ENCODE measurements at regions not wholly inside any gene's neighbourhood (a gene's known extent, or its start where the extent isn't known, plus 50 kb on each side); places are given as distances from the start of the nearest gene placed in this dataset.
"Not testable (repeated sequence)": the region's sequence is repeated elsewhere in the genome, so short reads cannot be mapped to it uniquely, and the experiment has no call there.

DNA sequence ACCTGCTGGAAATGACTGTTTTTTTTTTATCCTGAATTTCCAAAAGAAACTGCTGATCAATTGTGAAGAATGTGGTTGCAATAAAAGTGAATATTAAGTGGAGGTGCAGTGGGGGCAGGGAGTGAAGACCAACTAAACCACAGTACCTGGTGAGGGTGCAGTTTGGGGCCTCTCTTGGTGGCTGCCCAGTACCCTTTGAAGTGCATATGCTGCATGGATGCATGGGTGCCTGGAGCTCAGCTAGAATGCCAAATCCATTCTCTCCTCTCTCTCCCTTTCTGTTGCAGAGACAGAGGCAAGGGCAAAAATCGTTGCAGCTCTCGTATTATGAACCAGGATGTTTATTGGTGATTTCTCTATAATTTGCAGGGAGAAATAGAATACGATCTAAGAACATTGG is 420.5 kb upstream of the ONECUT1 start:
- DNase-seq, result no peak

DNA sequence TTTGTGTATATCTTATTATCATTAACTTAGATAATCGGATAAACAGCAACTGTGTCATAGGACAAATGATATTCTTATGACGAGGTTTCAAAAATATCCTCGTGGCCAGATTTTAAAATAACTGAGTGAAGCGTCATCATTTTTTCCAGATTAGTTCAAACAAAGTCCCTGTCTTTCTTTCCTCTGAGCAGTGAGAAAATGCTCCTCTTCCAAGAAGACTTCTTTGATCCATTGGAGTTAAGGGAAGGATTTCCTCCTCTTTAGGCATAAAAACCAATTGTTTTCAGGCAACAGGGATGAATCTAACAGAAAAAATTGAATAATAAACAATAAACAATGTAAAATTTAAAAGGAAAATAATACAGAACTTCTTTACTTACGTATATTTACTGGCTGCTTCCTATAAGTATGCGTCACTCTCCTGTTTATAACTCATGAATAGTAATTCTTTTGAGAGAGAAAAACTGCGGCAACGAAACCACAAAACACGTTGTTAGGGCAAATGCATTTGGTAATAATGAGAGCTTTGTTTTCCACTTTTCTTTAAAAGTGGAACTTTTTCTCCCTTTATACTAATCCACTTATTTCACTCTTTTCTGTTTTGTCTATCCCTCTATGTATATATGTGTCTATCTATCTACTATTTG is 419.4 kb upstream of the ONECUT1 start:
- no peak for DNase-seq

DNA sequence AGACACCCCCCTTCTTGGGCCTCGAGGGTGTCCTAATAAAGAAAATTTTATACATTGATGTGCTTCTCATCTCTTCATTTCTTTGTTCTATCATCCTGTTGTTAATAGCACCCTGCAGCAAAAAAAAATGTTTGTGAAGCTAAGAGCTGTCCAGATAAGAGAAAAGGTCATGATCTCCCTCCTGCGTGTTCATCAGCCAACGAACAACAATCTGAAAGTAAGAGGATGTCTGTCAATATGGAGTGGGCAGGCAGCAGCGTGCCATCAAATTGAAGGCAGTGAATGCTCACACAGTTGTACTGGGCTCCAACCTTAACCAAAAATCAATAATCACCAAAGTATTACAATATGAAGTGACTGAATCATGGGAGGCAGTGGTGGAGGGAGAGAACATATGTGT is 418.6 kb upstream of the ONECUT1 start:
- DNase-seq, result no peak

DNA sequence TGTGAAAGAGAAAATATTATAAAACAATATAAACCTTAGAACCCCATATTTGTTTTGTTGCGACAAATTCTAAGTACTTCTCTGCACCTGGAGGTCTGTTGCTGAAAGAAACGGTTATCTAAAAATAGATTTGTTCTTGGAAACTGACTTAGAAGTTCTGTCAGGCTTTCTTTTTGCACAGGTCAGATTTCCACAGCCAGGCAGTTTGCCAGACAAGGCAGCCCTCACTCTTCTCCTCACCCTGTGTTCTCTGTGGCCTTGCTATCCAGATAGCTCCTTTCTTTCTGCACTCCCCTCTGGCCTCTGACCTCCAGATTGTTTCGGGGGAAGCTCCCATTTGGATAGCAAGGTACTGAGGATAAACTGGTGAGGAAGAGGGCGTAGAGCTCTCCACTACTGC is 413.3 kb upstream of the ONECUT1 start:
- DNase-seq, result peak; percentile 16

DNA sequence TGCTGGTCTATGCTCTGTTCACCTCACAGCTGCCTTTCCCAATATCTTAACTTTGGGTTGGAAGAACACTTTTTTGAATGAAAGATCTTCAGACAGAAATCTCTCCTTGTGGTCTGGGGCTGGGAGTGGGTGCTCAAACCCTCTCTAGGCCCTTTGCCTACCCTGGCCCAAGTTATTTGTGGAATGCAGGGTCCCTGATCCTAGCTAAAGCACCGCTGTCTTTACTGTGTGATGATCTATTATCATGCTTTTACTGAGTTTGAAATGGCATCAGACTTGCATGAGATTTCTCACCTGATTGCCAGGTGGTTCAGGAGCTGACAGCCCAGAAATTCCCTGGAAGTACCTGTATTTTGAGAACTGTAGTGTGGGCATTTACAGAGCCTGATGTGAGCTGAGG is 412.7 kb upstream of the ONECUT1 start:
- DNase-seq, result no peak

DNA sequence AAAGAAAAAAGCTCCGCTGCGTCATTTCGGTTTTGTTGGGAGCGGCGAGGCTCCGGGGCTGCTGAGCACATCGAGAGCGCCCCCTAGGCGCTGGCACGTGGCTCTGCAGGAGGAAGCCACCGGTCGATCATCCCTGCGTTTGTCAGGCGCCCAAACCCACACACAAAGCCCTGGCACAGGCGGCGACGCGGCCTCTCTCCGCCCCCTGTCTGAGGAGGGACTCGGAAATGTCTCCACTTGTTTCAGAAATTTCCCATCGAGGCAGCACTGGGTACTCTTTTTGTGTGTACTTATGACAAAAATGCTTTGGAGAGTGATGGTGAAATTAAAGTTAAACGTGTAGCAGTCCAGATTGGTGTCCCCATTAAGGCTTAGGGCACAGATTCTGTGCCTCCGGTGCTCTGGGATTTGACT is 407.3 kb upstream of the ONECUT1 start:
- DNase-seq, result peak; percentile 62

DNA sequence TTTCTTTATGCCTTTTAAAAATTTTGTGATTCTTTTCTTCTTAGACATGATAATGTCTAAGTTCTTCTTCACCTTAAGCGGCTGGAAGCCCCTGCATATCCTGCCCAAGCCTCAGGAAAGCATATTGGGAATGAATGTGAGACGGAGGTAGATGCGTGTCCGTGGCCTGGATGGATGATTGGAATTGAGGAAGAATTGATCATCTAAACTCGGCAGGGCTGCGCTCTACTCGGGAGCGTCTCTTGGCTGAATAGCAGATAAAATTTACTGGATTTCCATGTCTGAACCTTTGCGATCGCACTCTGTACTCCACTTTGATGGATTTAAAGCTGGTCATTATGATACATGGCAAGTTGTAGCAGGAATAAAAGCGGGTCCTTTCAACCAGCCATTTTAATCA is 406.7 kb upstream of the ONECUT1 start:
- DNase-seq, result no peak

DNA sequence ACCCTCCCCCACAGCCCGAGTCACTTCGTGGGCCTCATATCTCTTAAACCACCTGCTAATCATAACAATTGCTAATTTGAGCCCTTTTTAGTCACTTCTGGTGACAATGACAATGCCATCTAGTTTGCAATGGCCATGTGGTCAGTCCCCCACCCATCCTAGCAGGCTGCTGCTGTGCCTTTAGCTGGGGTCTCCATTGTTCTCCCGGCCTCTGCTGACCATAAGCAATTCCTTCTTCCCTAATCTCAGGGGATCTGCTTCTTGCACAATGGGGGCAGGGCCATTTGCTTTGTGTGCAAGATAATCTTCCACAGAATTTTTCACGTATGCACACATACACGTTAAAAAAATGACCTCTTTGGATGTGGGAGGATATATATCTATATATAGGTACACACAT is 406.1 kb upstream of the ONECUT1 start:
- no peak for DNase-seq

DNA sequence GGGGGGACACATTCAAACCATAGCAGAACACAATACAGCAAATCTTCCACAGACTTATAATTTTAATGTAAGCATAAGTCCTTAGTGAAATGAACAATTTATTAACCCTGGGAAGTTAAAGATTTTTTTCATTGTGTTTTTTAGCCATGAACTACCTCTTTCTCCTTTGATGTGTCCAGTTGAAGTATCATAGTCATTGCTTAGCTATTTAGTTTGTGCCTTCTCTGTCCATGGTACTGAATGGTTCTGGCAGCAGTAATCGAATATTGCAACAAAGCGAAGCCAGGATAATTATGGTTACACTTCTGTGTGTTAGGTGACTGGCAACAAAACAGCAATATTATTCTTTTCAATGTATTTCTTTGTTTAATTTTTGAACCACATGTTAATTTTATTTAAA is 403.0 kb upstream of the ONECUT1 start:
- DNase-seq, result peak; percentile 45

DNA sequence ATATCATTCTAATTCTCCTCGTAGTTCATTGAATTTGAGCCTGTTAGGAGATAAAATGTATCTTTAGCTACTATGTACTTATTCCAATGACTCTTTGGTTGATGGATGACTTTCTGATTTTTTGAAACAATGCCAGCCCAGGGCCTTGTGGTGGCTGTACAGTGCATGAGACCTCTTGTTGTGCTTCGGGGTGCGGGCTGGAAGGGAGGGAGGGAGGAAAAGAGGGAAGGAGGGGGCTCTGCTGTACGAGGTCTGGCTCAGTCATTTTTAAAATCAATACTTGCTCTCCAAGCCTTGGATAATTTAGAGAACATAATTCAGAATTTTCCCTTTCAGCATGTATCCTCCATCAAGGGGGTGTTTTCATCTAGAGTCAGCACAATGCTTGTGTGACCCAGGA is 399.7 kb upstream of the ONECUT1 start:
- no peak for DNase-seq

DNA sequence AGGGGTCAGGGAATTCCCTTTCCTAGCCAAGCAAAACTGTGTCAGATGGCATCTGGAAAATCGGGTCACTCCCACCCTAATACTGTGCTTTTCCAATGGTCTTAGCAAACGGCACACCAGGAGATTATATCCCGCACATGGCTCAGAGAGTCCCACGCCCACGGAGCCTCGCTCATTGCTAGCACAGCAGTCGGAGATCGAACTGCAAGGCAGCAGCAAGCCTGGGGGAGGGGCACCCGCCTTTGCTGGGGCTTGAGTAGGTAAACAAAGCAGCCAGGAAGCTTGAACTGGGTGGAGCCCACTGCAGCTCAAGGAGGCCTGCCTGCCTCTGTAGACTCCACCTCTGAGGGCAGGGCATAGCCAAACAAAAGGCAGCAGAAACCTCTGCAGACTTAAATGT is 393.3 kb upstream of the ONECUT1 start:
- DNase-seq, result not testable (repeated sequence)

DNA sequence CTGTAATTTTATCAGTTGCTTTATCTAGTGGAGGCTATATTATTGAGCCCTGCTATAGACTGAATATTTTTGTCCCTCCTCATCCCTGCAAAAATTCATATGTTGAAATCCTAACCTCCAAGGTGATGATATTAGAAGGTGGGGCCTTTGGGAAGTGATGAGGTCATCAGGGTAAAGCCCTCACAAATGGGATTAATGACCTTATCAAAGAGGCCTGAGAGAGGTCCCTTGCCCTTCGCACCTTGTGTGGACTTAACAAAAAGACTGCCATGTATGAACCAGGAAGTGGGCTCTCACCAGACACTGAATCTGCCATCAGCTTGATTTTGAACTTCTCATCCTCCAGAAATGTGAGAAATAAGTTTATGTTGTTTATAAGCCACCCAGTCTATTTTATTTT is 381.4 kb upstream of the ONECUT1 start:
- no peak for DNase-seq

DNA sequence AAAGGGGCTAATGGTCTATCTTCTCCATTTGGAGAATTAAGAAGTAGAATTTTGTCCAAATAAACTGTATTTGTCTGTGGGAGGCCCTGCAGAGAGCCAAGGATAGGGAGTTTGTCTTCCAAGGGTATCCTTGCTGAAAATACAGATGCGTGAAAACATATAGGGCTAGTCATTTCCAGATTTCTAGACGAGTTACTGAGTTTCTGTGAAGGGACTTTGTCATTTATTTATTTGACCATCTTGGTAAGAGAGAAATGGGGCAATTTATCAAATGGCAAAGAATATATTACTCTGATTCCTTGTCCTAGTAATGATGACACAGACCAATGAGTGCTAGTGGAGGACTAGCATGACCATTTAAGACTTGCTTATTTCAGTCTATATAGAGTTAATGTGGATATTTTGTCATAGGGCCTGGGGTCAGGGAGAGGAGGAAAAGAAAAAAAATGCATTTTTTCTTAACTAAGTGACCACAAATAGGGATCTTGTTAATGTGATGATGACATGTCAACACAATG is 376.6 kb upstream of the ONECUT1 start:
- no peak for DNase-seq

DNA sequence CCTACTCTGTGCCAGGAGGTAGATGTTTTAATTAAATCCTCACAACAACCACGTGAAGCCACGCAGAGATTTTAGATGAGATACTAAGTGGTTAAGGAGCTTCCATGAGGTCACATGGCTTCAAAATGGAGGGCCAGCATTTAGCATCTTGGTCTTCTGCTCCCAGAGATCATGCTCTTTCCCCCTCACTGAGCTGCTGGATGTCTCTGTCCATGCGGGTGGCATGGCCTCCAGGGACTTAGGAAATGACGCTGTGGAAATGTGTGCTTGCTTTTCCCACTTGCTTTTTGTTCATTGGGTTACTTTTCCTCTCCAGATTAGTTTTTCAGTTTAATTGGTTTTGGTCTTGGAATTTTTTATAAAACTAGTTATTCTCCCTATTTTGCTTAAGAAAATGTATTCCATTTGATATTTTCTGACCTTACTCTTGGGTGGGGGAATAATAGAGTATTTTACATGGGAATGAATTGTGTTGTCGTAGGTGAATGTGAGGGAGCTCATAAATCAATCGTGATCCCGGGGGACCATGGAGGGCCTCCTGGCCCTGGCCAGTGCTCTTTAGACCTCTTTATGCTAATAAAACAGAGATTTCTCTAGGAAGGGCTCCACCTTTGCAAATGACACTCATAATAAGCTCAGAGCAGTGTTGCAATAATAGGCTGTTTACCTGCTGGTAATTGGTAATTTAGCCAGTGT is 376.0 kb upstream of the ONECUT1 start:
- no peak for DNase-seq

DNA sequence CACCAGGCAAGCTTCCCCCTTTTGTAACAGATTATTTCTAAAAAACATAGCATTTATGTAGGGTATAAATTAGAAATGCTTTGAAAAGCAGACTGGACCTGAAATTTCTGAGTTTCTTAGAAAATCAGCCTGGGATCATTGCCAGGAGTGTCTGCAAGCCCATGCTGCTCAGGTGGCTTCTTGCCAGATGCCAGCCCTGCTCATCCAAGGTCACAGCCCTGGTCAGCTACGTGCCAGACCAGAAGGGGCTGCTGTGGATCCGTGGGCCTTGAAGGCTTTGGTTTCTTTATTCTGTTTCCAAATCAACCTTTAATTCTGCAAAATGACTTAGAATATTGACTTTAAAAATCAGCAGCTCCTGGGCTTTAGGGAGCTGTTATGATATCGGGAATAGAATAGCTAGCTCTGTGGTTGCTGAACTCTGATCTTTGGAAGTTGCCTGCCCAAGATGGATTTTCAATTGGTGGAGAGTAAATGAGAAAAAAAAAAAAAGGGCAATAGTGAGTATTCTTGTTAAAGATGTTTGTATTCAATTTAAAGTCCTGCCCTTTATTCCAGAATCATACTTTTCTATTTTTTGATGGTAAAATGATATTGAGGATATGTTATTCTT is 370.1 kb upstream of the ONECUT1 start:
- no peak for DNase-seq

DNA sequence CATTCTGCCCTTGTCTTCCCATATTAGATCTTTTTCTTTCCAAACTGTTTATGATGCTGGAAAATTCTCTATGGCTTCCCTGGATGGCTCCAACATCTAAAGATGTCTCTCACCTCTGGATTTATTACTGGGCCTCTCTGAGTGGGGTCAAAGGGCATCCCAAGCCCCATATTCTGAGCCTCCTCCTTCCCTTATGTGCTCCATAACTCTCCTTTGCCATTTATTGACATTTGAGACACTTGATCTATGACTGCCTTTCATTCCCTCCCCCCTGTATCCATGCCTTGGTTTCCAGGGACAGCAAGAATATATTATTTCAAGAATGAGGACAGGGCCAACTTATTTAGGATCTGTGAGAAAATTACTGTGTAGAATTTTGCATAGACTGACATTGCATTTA is 369.3 kb upstream of the ONECUT1 start:
- DNase-seq, result no peak

DNA sequence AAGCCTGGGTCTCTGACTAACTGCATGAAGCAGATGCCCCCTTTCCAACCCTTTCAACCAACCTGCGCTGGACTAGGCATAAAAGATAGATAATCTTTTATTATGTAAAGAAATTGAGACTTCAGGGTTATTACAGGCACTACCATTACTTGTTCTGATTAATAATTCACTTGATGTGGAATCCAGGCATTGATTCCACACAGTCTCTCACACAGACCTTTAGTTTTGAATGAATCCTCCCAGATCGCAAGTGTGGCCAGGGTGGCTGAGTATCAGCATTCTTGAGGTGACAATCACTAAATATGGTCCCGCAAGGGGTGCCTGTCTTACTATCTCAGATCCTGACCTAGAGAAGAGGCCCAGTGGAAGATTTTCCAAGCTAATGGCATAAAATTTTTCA is 368.9 kb upstream of the ONECUT1 start:
- no peak for DNase-seq

DNA sequence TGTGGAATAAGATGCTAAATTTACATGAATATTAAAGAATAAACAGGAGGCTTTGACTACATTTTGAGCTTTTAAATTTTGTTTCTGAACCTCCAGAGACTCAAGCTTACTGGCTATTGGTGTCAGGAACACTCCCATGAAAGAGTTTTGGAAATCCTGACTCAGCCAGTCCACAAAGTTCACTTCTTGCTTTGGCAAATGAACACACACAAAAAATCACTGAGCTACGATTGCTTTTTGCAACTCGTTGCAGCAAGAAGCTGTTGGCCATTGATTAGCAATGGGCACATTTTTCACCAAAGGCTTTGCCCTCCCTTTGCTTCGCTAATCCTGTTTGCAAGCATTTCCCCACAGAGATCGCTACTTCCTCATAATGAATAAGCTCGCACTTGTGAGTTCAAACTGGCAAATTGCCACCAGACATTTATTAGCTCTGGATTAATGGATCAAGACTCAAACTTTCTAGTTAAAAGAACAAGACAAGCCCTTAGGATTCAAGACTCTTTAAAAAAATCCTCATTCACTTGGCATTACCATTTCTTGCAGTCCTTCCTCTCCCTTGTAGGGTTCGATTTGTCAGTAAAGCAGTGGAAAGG is 343.2 kb upstream of the ONECUT1 start:
- no peak for DNase-seq

DNA sequence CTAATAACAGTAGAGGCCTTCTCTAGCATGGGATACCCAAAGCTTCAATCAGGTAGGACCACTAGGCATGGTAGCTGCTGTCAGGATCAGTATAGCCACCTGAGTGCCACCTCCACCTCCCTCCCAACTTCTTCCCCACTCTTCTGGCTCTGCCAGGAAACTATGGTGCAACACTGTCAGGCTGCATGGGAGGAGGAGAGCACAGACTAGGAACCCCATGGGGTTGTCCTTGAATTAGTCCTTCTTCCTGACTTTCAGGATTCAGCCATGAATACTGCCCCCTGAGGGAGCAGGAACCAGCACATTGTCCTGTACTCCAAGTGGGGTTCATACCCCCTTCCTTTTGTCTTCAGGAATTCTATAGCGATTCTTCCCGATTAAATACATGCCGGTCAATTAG is 340.8 kb upstream of the ONECUT1 start:
- DNase-seq, result no peak

DNA sequence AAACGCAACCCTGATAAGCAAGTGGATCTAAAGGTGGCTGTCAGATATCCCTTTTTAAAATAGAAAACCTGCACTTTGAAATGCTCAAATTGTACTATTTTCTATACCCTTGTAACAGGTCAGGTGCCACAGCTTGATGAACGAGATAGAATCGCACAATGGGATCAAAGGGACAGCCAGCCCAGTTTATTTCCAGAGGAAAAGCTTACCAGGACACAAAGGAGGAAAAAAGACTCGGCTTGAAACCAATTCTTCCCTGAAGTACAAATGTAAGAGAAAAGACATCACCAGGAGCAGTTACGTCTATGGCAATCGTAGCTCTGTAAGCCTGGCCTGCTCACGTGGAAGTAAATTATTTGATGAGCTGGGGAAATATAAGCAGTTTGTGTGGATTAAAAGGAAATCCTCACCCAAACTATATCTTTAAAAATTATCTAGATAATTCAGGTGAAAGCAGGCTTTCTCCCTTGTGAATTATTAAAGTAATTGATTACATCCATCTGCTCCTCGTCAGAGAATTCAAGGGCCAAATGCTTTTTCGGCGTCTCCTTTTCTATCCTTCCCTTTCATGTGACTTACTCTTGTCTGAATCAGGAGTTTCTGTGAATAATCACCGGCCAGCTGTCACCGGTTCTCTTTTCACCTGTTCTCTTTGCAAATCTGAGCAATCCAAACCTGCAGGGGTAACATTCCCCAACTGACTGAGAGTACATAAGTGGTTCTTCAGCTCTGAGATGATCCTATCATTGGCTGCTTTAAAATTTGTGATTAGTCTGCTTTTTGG is 339.2 kb upstream of the ONECUT1 start:
- DNase-seq, result no peak

DNA sequence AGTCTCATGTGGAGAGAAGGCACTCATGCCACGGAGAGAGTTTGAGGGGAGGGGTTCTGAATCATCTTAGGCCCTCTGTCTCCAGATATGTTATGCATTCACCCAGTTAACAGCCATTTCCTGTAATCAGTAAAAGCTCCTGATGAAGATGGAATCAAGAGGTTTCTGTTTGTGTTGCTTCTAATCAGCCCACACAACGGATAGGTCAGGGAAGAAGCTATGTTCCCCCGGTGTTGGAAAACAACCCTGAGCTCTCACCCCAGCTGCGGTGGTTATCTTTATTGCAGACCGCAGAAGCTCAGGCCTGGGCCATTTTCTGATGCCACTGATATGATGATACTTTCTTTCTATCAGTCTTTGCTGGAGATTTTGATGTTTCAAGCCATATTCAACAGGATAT is 338.5 kb upstream of the ONECUT1 start:
- no peak for DNase-seq

DNA sequence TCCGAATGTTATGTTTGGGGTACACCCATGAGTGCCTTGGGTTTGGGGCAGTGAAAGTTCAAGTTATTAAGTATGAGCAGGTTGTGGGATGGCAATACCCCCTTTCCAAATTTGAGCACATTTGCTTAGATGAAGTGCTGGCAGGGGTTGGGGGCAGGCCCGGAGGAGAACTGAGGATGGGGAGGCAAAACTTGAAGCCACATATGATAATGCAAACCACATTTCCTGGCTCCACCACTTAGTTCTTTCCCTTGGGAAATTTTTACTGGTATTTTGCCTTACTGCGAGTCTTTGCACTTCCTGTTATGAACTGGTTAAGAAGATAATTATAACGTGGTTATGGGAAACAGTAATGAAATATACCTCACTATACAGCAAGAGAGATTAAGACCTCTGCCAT is 336.0 kb upstream of the ONECUT1 start:
- DNase-seq, result no peak

DNA sequence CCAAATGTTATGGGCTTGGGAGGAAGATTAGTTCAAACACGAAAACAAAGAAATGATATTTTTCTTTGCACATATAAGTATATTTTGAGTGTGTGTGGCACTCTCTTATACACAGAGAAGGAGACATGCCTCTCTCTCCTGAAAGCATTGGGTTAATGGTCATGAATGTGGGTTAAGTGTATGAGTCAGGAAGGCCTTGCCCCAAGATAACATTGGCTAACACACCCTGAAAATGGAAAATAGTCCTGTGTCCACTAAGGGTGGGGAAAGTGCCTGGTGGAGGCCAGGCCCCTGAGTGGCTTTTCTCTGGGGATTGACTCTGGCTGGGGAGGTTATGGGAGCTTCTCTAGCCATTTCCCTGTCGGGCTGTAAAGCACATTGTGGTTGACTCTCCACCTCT is 332.7 kb upstream of the ONECUT1 start:
- DNase-seq, result no peak
